ENCODE measurements at regions not wholly inside any gene's neighbourhood (a gene's known extent, or its start where the extent isn't known, plus 50 kb on each side); places are given as distances from the start of the nearest gene placed in this dataset.

DNA sequence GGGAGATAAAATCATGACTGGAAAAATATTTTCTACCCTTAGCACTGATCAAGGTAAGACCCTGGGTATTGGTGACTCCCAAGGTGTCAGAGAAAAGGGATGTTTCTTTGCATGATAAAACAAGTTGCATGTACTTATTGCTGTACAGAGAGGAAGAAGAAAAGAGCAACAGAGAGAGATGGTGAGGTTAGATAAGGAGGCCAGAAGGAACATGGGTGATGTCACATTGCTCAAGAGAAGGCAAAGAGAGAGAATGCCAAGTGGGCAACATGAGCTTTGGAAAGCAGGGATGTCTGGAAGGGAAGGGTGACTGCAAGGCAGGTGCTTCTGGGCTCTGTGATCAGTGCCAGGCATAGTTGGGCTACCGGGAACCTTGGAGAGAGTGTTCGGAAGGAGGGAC, 65.1 kb upstream of the ADARB2 start:
- TF ChIP-seq FOXM1 (IDR thresholded peaks at IDR 0.05; ENCODE audit: borderline replicate concordance): no peak
- TF ChIP-seq BHLHE40 (IDR thresholded peaks at IDR 0.05; ENCODE audit: borderline replicate concordance): no peak
- no peak for TF ChIP-seq SP1 (IDR thresholded peaks at IDR 0.05)
